Activated CD4-positive, alpha-beta T cell treated with anti-CD3 and anti-CD28 coated beads, Interleukin-2, Interleukin-6, amounts not matched to agents 100 ng/mL and 50 ng/mL, durations not matched to agents 16 hours and 8 hours (primary cell): ENCODE measurements at regions not wholly inside any gene's neighbourhood (a gene's known extent, or its start where the extent isn't known, plus 50 kb on each side); places are given as distances from the start of the nearest gene placed in this dataset.
"Not testable (repeated sequence)": the region's sequence is repeated elsewhere in the genome, so short reads cannot be mapped to it uniquely, and the experiment has no call there.

ENCODE experiments used
- DNase-seq: peaks from one replicate; pipeline ENCODE4 v3.0.0-alpha.2; 2020

DNA sequence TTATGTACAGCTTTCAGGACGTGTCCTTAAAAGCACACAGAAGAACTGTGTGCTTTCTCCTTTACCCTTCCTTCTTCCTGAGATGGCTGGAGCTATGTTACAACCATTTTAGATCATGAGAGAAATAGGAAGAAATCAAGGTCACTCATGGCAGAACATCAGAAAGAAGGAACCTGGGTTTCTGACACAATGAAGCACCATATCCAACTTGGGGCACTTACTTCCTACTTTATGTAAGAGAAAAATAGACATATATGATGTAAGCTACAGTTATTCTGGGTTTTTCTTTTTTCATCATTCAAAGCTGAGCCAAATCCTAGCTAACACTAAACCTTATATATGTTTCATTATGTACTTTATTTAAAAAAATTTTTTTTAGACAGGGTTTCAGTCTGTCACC is 79.5 kb downstream of the FAM161A start:
- no peak for DNase-seq

DNA sequence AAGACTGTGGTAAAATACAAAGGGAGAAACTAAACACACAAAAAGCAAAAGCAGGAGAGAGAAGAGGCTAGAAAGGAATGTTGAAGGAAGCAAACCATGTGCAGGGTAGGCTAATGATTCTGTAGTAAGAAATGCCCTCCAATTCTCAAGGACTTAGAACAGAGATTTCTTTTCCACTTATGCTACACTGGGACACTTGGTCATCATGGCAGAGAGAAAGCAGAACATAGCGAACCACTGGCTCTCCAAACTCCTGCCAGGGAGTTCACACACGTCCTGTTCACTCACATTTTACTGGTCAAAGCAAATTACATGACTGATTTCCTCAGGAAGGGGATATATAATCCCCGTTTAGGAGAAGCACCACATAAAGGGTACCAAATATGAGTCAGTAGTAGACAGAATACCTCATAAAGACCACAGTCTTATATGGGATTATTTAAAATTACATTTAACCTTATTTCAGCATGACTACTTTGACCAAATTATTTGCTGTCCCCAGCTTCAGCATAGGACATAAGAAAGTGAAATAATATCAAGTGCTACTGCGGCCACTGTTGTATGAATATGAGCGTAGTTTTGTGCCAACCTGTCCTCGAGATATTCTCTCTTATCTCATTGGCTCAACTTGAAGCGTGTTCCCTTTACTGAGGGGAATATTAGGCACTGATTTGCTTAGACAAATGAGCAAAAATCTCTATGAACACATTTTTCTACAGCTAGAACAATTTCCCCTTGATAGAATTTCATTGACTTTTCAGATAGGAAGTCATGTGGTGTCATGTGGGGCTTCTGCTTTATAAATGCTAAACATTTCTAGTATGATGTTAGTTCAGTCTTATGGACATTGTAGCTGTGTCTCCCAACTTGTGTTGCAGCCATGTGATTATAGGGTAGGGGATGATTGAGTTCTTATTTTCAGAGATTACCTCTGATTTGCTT is 81.7 kb downstream of the FAM161A start:
- DNase-seq = no peak

DNA sequence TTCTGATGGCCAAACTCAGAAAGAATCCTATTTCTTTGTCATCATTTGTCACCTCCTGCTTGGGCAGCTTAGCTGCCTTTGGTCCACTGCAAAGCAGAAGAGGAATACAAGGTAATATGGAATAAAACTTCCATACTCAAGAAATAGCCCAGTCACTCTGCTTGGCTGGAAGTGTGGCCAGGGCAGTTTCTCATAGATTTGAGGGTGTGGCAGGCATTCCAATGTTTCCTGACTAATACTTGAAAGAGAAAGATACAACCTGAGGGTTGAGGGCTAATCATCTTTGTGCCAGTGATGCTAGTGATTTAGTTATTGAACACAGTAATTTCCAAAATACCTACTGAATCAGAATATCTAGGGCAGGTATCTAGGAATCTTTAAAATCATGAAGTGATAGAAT is 83.1 kb downstream of the FAM161A start:
- no peak for DNase-seq

DNA sequence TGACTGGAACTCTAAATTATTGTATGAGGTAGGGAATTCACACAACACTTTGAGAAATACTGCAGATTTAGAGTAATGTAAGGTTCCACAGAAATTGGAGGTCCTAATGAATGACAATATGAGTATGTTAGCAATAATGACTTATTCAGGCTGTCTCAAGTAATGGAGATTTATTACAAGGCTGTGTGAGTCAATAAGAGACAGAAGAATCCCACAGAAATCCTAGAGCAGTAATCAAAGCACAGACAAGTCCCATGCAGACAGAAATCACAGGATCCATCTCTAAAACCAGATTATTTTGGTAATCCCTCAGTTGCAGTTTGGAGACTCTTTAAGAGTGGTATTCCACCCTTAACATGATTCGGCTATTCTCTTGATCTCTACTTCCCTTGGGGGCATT is 83.6 kb downstream of the FAM161A start:
- no peak for DNase-seq

DNA sequence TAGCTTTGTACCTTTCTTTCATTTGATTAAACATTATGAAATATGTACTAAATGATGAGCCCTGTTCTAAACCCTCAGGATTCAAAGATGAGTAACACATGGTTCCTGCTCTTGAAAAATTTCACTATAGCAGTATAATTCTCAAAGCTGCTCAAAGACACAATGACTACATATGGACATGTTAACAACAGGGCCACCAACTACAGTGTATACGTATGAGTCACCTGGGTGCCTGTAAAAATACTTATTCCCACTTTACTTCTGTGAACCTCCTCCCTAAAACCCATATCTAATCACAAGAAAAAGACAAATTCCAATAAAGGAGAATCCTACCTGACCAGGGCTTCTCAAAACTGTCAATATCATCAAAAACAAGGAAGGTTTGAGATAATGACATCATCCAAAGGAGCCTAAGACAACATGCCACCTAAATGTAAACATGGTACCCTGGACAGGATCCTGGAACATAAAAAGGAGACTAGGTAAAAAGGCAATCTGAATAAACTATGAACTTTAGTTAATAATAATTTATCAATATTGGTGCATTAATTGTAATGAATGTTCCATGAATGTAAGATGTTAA is 84.7 kb downstream of the FAM161A start:
- DNase-seq = no peak

DNA sequence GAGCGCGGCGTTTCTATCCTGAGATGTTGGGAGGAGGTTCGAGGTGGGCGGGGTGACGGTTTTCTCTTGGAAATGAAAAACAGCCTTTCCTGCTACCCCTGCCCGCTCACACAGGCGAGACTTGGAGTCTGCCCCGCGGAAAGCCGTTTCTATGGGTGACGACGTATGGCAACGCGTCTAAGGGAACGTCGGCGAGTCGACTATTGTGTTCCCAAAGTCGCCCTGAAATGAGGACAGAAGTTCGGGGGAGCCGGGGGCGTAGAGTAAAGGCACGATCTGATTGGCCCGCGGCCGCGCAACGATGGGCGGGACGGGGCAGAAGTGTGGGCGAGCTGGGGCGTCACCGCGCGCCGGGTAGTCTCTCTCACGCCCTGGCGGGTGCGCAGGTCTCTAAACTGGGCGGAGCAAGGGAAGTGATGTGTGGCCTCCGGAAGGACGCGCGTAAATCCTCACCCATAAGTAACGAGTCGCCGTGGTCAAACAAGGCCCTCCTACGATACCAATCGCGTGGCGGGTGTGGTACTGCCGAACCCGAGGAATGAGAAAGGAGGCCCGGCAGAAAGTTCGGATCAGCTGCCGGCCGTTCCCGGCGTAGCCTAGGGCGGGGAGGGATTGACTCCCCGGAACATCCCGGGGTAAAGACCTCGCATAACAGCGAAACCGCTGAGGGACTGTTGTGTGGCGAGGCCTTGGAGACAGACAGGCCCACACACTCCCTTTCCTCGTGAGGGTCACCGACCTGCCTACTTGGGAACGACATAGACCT is 89.6 kb downstream of the FAM161A start:
- peak; percentile 98 for DNase-seq

DNA sequence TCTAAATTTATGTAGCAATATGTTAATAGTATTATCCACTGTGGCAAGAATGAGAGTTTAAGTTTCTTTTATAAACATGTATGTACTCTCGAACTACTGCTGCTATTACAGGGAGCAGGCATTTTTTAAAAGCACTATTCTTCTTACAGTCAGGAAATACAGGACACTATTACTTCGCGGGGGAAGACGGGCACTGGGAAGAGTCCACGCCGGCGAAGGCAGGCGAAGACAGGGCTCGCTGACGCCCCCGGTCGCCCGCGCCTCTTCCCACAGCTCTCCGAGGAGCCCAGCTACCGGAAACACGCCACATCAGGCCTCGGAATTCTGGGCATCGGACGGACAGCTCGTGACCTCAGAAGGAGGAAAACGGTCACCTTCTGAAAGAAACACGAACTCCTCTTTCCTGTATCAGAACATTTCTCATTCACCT is 90.2 kb downstream of the FAM161A start:
- DNase-seq = no peak

DNA sequence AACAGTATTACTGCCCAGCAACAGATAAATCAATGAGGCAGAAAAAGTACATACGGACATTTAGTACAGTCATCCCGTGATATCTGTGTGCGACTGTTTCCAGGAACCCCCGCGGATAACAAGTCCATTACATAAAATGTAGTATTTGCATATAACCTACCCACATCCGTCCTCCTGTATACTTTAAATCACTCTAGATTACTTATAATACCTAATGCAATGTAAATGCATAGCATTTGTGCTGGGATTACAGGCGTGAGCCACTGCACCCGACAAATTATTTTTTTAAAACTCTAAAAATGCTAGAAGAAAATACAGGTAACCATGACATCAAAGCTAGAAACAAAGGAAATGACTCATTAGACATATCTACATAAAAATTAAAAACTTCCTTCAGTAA is 91.6 kb downstream of the FAM161A start:
- DNase-seq = peak; percentile 70

DNA sequence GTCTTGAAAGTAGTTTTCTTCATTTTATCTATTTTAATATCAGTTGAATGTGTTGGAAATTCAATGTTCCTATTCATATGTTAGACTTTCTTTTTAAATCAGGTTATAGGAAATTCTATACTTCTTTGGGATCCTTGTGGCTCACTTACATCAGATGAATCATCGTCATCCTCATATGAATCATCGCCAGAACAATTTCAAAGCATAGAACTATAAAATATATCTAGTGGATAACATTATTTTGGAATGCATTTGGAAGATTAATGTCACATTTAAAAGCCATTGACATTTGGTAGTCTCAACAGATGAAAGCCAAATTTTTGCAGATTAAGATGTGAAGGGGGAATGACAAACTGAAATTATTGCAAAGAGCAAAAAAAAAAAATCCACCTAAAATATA is 94.1 kb downstream of the FAM161A start:
- peak; percentile 13 for DNase-seq

DNA sequence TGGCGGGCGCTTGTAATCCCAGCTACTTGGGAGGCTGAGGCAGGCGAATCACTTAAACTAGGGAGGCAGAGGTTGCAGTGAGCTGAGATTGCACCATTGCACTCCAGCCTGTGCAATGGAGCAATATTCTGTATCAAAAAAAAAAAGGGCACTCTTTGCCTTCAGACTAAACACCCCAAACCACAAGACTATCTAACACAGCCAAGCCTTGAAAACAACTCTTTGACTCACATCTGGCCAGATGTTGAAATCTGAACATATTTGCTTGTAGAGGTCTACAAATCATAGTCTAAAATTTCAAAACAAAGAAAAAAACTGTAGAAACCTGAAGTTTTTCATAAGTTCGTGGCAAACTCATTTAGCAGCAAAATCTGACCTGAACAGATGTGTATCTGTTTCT is 94.9 kb downstream of the FAM161A start:
- peak; percentile 6 for DNase-seq

DNA sequence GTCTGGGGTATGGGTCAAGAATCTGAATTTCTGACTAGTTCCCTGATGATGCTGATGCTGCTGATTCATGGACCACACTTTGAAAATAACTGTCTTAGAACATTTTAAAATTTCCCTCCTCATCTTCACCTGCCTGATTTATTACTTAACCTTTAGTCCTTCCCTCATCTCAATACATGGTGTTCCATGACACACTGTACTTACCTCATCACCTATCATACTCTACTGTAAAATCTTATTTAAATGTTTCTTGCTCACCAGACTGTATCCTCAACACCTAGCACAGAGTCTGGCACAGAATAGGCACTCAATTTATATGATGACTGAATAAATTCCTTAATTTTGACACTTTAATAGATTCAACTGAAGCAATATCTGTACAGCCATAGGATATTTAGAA is 95.7 kb downstream of the FAM161A start:
- no peak for DNase-seq

DNA sequence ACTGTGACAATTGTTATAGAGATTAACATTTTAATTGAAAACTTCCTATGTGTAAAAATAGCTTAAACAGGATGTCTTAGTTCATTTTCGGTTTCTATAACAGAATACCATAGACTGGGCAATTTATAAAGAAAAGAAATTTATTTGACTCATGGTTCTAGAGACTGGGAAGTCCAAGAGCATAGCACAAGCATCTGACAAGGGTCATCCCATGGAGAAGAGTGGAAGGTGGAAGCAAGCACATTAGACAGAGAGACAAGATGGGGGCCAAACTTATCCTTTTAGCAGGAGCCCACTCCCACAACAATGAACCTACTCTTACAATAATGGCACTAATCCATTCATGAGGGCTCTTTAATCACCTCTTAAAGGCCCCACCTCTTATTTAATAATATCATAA is 100.3 kb downstream of the FAM161A start:
- DNase-seq = no peak

DNA sequence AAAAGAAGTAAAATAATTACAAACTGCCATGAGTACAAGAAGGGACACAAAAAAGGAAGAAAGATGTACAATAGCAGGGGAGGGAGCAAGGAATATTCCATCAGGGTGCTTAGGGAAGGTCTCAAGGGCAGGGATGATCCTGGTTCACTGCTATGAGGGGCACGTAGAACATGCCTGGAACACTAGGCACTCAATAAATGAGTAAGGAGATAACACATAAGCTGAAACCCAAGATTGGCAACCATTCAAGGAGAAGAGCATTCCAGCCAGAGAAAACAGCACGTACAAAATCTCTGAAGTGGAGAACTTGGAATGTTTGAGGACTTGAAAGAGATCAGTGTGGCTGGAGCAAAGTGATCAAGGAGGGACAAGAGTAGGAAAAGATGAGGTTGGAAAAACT is 103.2 kb downstream of the FAM161A start:
- no peak for DNase-seq

DNA sequence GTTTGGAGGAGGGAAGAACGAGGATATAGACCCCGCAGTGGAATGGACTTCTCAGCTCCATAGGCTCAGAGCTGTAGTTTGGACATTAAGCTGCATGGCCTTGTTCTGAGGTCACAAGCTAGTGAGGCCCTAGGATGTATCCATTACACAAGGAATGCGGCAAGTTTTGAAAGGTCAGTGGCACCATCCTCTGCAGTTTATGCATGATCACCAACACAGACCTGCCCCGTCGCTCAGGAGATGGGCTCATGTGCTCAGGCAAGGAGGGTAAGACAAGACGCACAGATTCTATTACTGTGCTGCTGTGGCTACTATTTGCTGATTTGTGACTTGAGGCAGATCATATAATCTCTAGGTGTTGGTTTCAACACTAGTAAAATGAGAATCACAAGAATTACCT is 110.9 kb downstream of the FAM161A start:
- DNase-seq = no peak

DNA sequence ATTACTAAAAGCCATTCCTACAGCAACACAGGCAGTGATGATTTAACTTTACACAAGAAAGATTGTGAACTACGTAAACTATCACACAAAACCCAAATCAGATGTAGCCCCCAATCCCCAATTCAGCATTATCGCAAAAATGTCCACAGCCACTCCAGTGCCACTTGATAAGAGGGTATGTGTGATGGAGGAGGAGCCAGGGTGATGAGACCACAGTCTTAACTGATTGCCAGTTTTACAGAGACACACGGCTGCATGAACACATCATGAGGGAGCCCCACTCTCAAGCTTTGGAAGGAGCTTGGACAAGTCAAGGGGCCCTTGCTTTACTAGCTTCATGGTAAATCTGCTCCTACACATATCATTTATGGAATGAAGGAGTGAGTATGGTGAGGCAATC is 116.0 kb downstream of the FAM161A start:
- no peak for DNase-seq

DNA sequence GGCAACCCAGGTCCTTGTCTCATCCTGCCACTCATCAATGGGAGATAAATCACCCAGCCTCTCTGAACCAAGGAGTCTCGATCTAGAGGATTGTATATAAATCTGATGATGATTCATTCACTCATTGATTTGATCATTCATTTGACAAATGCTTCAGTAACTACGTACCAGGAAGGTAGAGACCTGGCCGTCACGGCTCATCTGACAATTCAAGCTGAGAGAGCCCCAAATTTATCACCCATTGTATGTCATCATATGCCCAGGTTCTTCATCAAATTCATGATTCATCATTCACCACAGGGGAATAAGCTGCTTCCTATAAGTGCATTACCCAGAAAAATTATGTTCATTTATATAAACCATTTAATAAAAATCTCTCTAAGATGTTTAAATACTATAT is 116.9 kb downstream of the FAM161A start:
- DNase-seq = no peak

DNA sequence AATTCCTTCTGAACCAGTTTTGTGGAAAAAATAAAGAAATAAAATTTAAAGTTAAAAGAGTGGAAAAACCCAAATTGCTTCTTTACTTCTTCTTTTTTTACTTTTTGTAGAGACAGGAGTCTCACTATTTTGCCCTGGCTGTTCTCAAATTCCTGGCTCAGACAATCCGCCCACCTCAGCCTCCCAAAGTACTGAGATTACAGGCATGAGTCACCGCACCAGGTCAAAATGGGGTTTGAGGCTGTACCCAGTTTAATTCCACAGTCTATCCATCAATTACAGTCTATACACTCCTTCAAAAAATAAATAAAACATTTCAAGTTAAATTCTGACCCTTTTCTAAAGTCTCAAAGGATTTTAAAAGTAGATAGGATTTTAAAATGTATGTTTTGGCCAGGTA is 120.3 kb downstream of the FAM161A start:
- no peak for DNase-seq

DNA sequence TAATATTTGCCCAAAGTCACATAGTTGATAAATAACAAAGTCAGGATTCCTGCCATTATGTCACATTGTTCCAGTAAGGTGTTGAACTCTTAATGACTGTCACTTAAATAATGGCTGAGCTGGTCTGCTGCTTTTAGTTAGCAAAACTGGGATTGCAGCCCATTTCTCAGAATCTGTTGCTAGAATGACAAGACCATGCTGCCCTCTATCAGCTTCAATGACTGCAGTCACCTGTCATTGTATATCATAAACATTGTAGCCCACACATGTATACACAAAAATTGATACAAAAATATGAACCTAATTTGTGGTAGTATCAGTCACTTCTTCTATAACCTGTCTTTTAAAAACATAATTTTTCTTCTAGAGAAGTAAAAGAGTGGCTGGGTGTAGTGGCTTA is 121.1 kb downstream of the FAM161A start:
- no peak for DNase-seq

DNA sequence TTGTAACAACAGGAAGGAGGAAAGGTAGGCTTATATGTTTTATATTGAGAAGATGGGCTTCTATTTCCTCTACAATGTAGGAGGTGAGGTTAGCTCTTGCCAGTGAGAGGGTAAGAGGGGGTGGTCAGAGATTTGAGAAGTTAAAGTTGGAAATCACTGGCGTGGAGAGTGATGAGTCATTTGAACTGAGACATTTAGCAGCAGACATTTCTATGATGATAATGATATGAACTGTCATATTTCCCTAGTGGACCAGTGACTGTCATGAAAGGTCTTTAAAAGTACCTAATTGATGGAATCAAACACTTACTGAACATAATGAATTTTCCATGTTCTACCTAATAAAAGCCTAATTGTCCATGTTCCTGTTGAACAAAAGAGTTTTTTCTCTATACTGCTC is 126.1 kb downstream of the FAM161A start:
- no peak for DNase-seq

DNA sequence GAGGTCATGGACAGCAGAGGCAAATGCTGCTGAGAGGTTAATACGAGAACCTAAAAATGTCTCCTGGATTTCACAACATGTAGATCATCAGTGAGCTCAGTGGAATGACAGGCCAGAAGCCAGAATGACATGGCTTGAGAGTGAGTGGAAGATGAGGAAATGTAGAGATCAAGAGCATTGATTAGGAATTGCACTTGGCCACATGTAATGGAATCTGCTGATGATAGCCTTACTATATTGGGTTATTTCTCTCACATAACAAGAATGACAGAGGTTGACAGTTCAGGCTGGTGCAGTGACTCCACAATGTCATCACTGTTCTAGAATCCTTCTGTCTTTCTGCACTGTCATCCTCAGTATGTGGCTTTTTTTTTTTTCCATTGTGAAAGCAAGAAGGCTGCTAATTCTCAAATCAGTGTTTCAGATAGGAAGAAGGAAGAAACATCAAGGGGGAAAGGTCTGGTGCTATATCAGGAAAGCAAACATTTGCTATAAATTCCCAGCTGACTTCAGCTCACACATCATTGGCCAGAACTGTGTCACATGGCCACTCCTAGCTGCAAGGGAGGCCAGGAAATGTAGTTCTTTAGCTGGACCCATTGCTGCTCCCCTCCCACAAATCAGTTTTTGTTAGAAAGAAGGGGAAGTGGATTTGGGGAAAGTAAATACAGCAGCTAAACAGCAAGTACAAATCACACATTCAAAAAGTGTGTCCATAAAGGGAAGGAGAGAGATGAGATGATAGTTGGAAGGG is 127.2 kb downstream of the FAM161A start:
- DNase-seq = no peak

DNA sequence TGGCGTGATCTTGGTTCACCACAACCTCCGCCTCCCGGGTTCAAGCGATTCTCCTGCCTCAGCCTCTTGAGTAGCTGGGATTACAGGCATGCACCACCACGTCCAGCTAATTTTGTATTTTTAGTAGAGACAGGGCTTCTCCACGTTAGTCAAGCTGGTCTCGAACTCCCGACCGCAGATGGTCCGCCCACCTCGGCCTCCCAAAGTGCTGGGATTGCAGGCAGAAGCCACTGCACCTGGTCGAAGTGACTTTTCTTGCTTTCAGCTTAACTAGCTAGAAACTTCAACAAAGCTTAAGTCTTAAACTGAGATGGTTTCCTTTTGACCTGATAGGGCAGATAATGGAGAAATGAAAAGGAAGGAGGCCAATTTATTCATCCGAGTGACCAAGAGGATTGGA is 130.5 kb downstream of the FAM161A start:
- not testable (repeated sequence) for DNase-seq

DNA sequence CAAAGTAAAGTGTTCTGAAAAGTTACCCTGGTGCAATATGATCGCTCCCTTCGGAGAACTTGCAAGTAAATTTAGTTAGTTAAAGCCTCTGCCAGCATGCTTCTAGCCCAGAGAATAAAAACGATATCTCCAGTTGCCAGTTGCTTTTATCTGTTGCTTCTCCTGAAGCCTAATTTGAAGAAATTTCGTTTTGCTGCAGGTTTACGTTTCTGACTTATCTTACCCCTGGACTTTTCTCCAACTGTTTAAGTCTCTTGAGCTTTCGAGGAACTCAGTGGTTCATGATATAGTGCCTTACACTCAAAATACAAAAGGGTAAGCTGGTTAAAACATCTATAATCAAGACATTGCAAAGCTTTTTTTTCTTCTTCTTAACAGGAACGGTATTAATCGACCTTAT is 131.1 kb downstream of the FAM161A start:
- no peak for DNase-seq

DNA sequence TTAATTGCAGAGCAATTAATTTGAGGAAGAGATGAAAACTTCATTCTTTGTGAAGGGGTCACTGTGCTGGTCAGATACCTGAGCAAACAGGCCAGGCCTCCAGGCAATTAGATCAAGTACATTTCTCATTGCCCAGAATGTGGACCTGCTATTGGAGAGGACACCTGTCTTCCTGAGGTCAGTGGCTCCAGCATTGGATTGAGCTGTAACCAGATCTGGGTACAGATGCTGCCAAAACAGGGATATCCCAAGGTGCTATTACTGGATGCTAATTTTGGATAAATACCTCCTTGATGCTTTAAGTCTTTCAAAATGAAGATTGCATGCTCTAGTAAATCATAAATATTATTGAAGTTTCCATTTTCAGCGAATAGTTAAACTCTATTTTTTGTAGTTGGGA is 131.5 kb downstream of the FAM161A start:
- no peak for DNase-seq
